IMR-90 (cell line): ENCODE measurements at regions not wholly inside any gene's neighbourhood (a gene's known extent, or its start where the extent isn't known, plus 50 kb on each side); places are given as distances from the start of the nearest gene placed in this dataset.
"Not testable (repeated sequence)": the region's sequence is repeated elsewhere in the genome, so short reads cannot be mapped to it uniquely, and the experiment has no call there.

Experiments used
- ATAC-seq: fragments of 200-7000 bp; cut with Tn5 transposase; 2 replicates; pipeline ENCODE4 v1.9.1; 2020; ENCODE audit warnings: low read depth, mild to moderate bottlenecking, moderate library complexity
- BruUV-seq: library from RNA; stranded (reverse); fragments of 400-500 nt; replicated peaks from 2 replicates; lab custom pipeline; 2021; lab: Mats Ljungman, UMichigan
- CTCF ChIA-PET: fragments of 300-600 bp; formaldehyde crosslinking; extraction: SDS; loops from one replicate; lab custom pipeline; 2021; ENCODE audit warnings: antibody characterized with exemption; lab: Yijun Ruan, JAX
- POLR2A ChIA-PET: fragments of 300-600 bp; sonication (Branson Sonifier 250); formaldehyde crosslinking; loops from one replicate; lab custom pipeline; 2022; ENCODE audit warnings: antibody characterized with exemption; ENCODE audit not compliant: unreplicated experiment; lab: Charles Lee
- DNase-seq: peaks from one replicate; pipeline ENCODE4 v3.0.0; 2013
- H2AFZ ChIP-seq: replicated peaks from 2 replicates; pipeline ENCODE3; 2013; ENCODE audit warnings: low read length, mild to moderate bottlenecking; ENCODE audit not compliant: poor library complexity
- H2AK5ac ChIP-seq: 2 replicates; pipeline ENCODE4 v1.6.1; 2013; ENCODE audit warnings: low read depth, low read length, inconsistent platforms
- H2AK9ac ChIP-seq: replicated peaks from 2 replicates; pipeline ENCODE3; 2013; ENCODE audit warnings: mild to moderate bottlenecking, low read depth, low read length, moderate library complexity; ENCODE audit not compliant: poor library complexity
- H2BK120ac ChIP-seq: 2 replicates; pipeline ENCODE4 v1.6.1; 2013; ENCODE audit warnings: low read depth, low read length, inconsistent platforms
- H2BK15ac ChIP-seq: 3 replicates; pipeline ENCODE4 v1.6.1; 2013; ENCODE audit warnings: low read depth, low read length, inconsistent platforms
- H2BK20ac ChIP-seq: 2 replicates; pipeline ENCODE4 v1.6.1; 2013; ENCODE audit warnings: low read depth, mild to moderate bottlenecking, inconsistent platforms, low read length, moderate library complexity
- H2BK5ac ChIP-seq: 2 replicates; pipeline ENCODE4 v1.6.1; 2013; ENCODE audit warnings: mild to moderate bottlenecking, low read depth, low read length, inconsistent platforms; ENCODE audit not compliant: poor library complexity, severe bottlenecking
- H3K14ac ChIP-seq: replicated peaks from 2 replicates; pipeline ENCODE4 v1.6.1; 2013; ENCODE audit warnings: low read depth, low read length, inconsistent platforms
- H3K18ac ChIP-seq: 2 replicates; pipeline ENCODE4 v1.6.1; 2013; ENCODE audit warnings: low read depth, low read length, control low read depth
- H3K23ac ChIP-seq: 2 replicates; pipeline ENCODE4 v1.6.1; 2013; ENCODE audit warnings: low read depth, low read length, inconsistent platforms
- H3K27ac ChIP-seq: 2 replicates; pipeline ENCODE4 v1.5.1; 2013; ENCODE audit warnings: mild to moderate bottlenecking, control low read depth, low read length; ENCODE audit not compliant: insufficient read depth
- H3K27me3 ChIP-seq: 2 replicates; pipeline ENCODE4 v1.6.1; 2013; ENCODE audit warnings: low read length; ENCODE audit not compliant: control insufficient read depth, insufficient read depth
- H3K36me3 ChIP-seq: 2 replicates; pipeline ENCODE4 v1.6.1; 2013; ENCODE audit warnings: low read length, mixed read lengths; ENCODE audit not compliant: control insufficient read depth, insufficient read depth
- H3K4ac ChIP-seq: 2 replicates; pipeline ENCODE4 v1.6.1; 2013; ENCODE audit warnings: low read depth, low read length, inconsistent platforms
- H3K4me1 ChIP-seq: 2 replicates; pipeline ENCODE4 v1.6.1; 2013; ENCODE audit warnings: low read length, mixed read lengths; ENCODE audit not compliant: control insufficient read depth, insufficient read depth
- H3K4me2 ChIP-seq: 2 replicates; pipeline ENCODE4 v1.6.1; 2013; ENCODE audit warnings: low read depth, mild to moderate bottlenecking, control low read depth, low read length, moderate library complexity
- H3K4me3 ChIP-seq: 2 replicates; pipeline ENCODE4 v1.5.1; 2013; ENCODE audit warnings: low read depth, mild to moderate bottlenecking, control low read depth, low read length, moderate library complexity; ENCODE audit not compliant: insufficient read depth
- H3K56ac ChIP-seq: 2 replicates; pipeline ENCODE4 v1.6.1; 2013; ENCODE audit warnings: low read length, inconsistent platforms; ENCODE audit not compliant: insufficient read depth; ENCODE audit errors: extremely low read depth
- H3K79me1 ChIP-seq, 2 experiments: 2 replicates each; pipeline ENCODE4 v1.6.1; 2013; ENCODE audit warnings: low read length in 2 of 2, inconsistent platforms in 1 of 2, low read depth in 1 of 2
- H3K9ac ChIP-seq: 2 replicates; pipeline ENCODE4 v1.6.1; 2013; ENCODE audit warnings: low read depth, low read length, control low read depth
- H3K9me1 ChIP-seq: 2 replicates; pipeline ENCODE4 v1.6.1; 2013; ENCODE audit warnings: low read length, inconsistent platforms; ENCODE audit not compliant: insufficient read depth
- H3K9me3 ChIP-seq: 2 replicates; pipeline ENCODE4 v1.6.1; 2013; ENCODE audit warnings: low read length; ENCODE audit not compliant: control insufficient read depth, insufficient read depth
- H4K20me1 ChIP-seq: 2 replicates; pipeline ENCODE4 v1.6.1; 2013; ENCODE audit warnings: low read length, inconsistent platforms; ENCODE audit not compliant: insufficient read depth
- H4K5ac ChIP-seq: 2 replicates; pipeline ENCODE4 v1.6.1; 2013; ENCODE audit warnings: mild to moderate bottlenecking, low read depth, low read length, control low read depth
- H4K8ac ChIP-seq, 2 experiments: 2 replicates each; pipeline ENCODE4 v1.6.1; 2013; ENCODE audit warnings: low read depth in 2 of 2, low read length in 2 of 2, control low read depth in 1 of 2, inconsistent platforms in 1 of 2
- H4K91ac ChIP-seq: 2 replicates; pipeline ENCODE4 v1.6.1; 2013; ENCODE audit warnings: low read depth, low read length, inconsistent platforms; ENCODE audit not compliant: insufficient read depth
- WGBS, 2 experiments: methylation state at CpG; one replicate each; pipeline versions ENCODE4 v1.1.5 to v1.1.7; 2013; ENCODE audit warnings: missing lambda C conversion rate in 2 of 2; ENCODE audit not compliant: insufficient read length in 1 of 2; ENCODE audit errors: extremely low coverage in 2 of 2; 5-methylcytosine and 5-hydroxymethylcytosine counted together
- dilution Hi-C: fragments of 300-500 bp; cut with HindIII; formaldehyde crosslinking; loops from one replicate; pipeline ENCODE4 v1.14.3; 2018; ENCODE audit warnings: low sequenced_read_pairs; ENCODE audit not compliant: unreplicated experiment
- in situ Hi-C: fragments of 300-500 bp; cut with MboI; formaldehyde crosslinking; loops from 3 replicates; pipeline ENCODE4 v1.14.3; 2019; ENCODE audit warnings: low sequenced_read_pairs, inconsistent platforms, mixed read lengths
- intact Hi-C: fragments of 100-400 bp; cut with micrococcal nuclease; formaldehyde crosslinking; loops from 2 replicates; pipeline ENCODE4 v1.10.0; 2022

DNA sequence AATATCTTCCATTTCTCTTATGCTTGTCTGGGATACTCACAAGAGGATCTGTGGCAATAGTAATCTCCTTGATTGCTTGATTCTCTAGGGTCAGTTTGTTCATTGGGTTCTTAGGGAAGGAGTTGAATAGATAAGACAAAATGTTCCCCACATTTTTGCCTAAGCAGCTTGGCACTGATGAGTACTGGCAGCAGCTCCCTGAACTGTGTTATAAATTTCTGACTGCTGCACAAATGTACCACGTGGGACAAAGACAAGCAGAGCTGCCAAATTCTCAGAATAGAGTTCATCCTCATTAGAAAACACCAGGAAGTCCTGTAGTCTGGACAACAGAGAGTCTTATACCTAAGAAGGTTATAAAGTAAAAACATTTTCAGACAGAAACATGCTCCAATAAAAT is 304.8 kb downstream of the OR4C45 start:
- H3K4me3 ChIP-seq, H3K27ac ChIP-seq, H4K5ac ChIP-seq, H2BK20ac ChIP-seq, H3K9me3 ChIP-seq, H3K27me3 ChIP-seq, H3K4me2 ChIP-seq, H3K23ac ChIP-seq, H3K36me3 ChIP-seq, H3K18ac ChIP-seq, H2BK15ac ChIP-seq, H3K9me1 ChIP-seq, H4K8ac ChIP-seq, H2AFZ ChIP-seq, H2BK5ac ChIP-seq, H2BK120ac ChIP-seq, dilution Hi-C loops, intact Hi-C loops, in situ Hi-C loops, H2AK9ac ChIP-seq, H4K20me1 ChIP-seq, ATAC-seq, H3K14ac ChIP-seq, H3K9ac ChIP-seq, H3K4ac ChIP-seq, DNase-seq, H4K91ac ChIP-seq, POLR2A ChIA-PET, H2AK5ac ChIP-seq, BruUV-seq, H3K79me1 ChIP-seq, H3K4me1 ChIP-seq, CTCF ChIA-PET, H3K56ac ChIP-seq: not testable (repeated sequence)
- no CpG with 5 or more reads among the region's 1 CpG for WGBS, 2 experiments

- DNase-seq, intact Hi-C loops, H3K9me3 ChIP-seq, H4K5ac ChIP-seq, H3K27ac ChIP-seq, H2BK120ac ChIP-seq, H3K9me1 ChIP-seq, CTCF ChIA-PET, H2BK20ac ChIP-seq, H2BK15ac ChIP-seq, H2AK5ac ChIP-seq, dilution Hi-C loops, H3K18ac ChIP-seq, H3K23ac ChIP-seq, H2AK9ac ChIP-seq, H4K91ac ChIP-seq, ATAC-seq, H4K8ac ChIP-seq, in situ Hi-C loops, BruUV-seq, H3K4me3 ChIP-seq, POLR2A ChIA-PET, H3K79me1 ChIP-seq, H3K56ac ChIP-seq, H3K4me2 ChIP-seq, H3K14ac ChIP-seq, H3K36me3 ChIP-seq, H3K4ac ChIP-seq, H3K4me1 ChIP-seq, H4K20me1 ChIP-seq, H2BK5ac ChIP-seq, H3K27me3 ChIP-seq, H3K9ac ChIP-seq, H2AFZ ChIP-seq: not testable (repeated sequence)
- no CpG with 5 or more reads among the region's 3 CpGs for WGBS, 2 experiments
Measured at GRCh38 chr11:50348018-50348417, 315.3 kb downstream of the OR4C45 start.
